WTC11 (cell line): ENCODE measurements at regions not wholly inside any gene's neighbourhood (a gene's known extent, or its start where the extent isn't known, plus 50 kb on each side); places are given as distances from the start of the nearest gene placed in this dataset.

Experiments used
- ATF2 ChIP-seq: sonication (generic); formaldehyde crosslinking; IDR thresholded peaks from 2 replicates; pipeline ENCODE4 v1.8.1; 2022; ENCODE audit warnings: low read depth, missing genetic modification reagents, borderline replicate concordance
- ATF3 ChIP-seq: sonication (generic); formaldehyde crosslinking; conservative IDR thresholded peaks from 2 replicates; pipeline ENCODE4 v1.8.1; 2022; ENCODE audit warnings: mild to moderate bottlenecking, missing genetic modification reagents
- ATF6 ChIP-seq: sonication (generic); formaldehyde crosslinking; IDR thresholded peaks from 2 replicates; pipeline ENCODE4 v1.8.1; 2023; ENCODE audit warnings: mild to moderate bottlenecking, missing genetic modification reagents
- CBFB ChIP-seq: sonication (generic); formaldehyde crosslinking; IDR thresholded peaks from 2 replicates; pipeline ENCODE4 v1.8.1; 2022; ENCODE audit warnings: mild to moderate bottlenecking, low read depth, missing genetic modification reagents
- CDX4 ChIP-seq: fragments of 250-450 bp; sonication (Bioruptor Pico); IDR thresholded peaks from 2 replicates; pipeline ENCODE4 v1.9.0; 2021; ENCODE audit warnings: moderate library complexity, mild to moderate bottlenecking, inconsistent platforms, borderline replicate concordance
- E2F1 ChIP-seq: sonication (generic); formaldehyde crosslinking; IDR thresholded peaks from 2 replicates; pipeline ENCODE4 v1.8.0; 2022; ENCODE audit warnings: mild to moderate bottlenecking, missing genetic modification reagents
- EMX1 ChIP-seq: fragments of 250-450 bp; sonication (Bioruptor Pico); IDR thresholded peaks from 2 replicates; pipeline ENCODE4 v1.8.0; 2021; ENCODE audit warnings: mild to moderate bottlenecking
- FOXJ3 ChIP-seq: sonication (generic); formaldehyde crosslinking; IDR thresholded peaks from 2 replicates; pipeline ENCODE4 v1.9.0; 2021; ENCODE audit warnings: missing genetic modification reagents, mild to moderate bottlenecking, borderline replicate concordance
- FOXK1 ChIP-seq: sonication (generic); formaldehyde crosslinking; IDR thresholded peaks from 2 replicates; pipeline ENCODE4 v1.8.0; 2022; ENCODE audit warnings: mild to moderate bottlenecking, moderate library complexity, missing genetic modification reagents
- FOXP1 ChIP-seq: sonication (generic); formaldehyde crosslinking; IDR thresholded peaks from 2 replicates; pipeline ENCODE4 v1.8.0; 2022; ENCODE audit warnings: missing genetic modification reagents, mild to moderate bottlenecking, moderate library complexity, borderline replicate concordance
- HMGA2 ChIP-seq: fragments of 250-450 bp; sonication (Bioruptor Pico); IDR thresholded peaks from 2 replicates; pipeline ENCODE4 v1.4.0; 2021; ENCODE audit warnings: mild to moderate bottlenecking, moderate library complexity
- HMGXB4 ChIP-seq: sonication (generic); formaldehyde crosslinking; IDR thresholded peaks from 2 replicates; pipeline ENCODE4 v1.8.1; 2023; ENCODE audit warnings: mild to moderate bottlenecking, moderate library complexity, missing genetic modification reagents
- IRF2 ChIP-seq: sonication (generic); formaldehyde crosslinking; IDR thresholded peaks from 2 replicates; pipeline ENCODE4 v1.8.0; 2022; ENCODE audit warnings: low read depth, missing genetic modification reagents, borderline replicate concordance
- JUN ChIP-seq: sonication (generic); formaldehyde crosslinking; IDR thresholded peaks from 2 replicates; pipeline ENCODE4 v1.8.0; 2023; ENCODE audit warnings: mild to moderate bottlenecking, missing genetic modification reagents
- MLX ChIP-seq: sonication (generic); formaldehyde crosslinking; IDR thresholded peaks from 2 replicates; pipeline ENCODE4 v1.8.1; 2023; ENCODE audit warnings: mild to moderate bottlenecking, missing genetic modification reagents, moderate library complexity
- MYBL2 ChIP-seq: sonication (generic); formaldehyde crosslinking; IDR thresholded peaks from 2 replicates; pipeline ENCODE4 v1.8.1; 2023; ENCODE audit warnings: mild to moderate bottlenecking, moderate library complexity, missing genetic modification reagents
- NFATC4 ChIP-seq: fragments of 250-450 bp; sonication (Bioruptor Pico); IDR thresholded peaks from 2 replicates; pipeline ENCODE4 v1.9.0; 2021; ENCODE audit warnings: mild to moderate bottlenecking
- NFE2L1 ChIP-seq: sonication (generic); formaldehyde crosslinking; IDR thresholded peaks from 2 replicates; pipeline ENCODE4 v1.8.1; 2023; ENCODE audit warnings: missing genetic modification reagents
- PRRX2 ChIP-seq: fragments of 250-450 bp; sonication (Bioruptor Pico); IDR thresholded peaks from 2 replicates; pipeline ENCODE4 v1.8.0; 2021; ENCODE audit warnings: mild to moderate bottlenecking
- SMAD3 ChIP-seq: sonication (generic); formaldehyde crosslinking; IDR thresholded peaks from 2 replicates; pipeline ENCODE4 v1.8.0; 2022; ENCODE audit warnings: missing genetic modification reagents, mild to moderate bottlenecking, borderline replicate concordance
- SOX15 ChIP-seq: fragments of 250-450 bp; sonication (Bioruptor Pico); IDR thresholded peaks from 2 replicates; pipeline ENCODE4 v1.9.0; 2021; ENCODE audit warnings: mild to moderate bottlenecking
- SP1 ChIP-seq: sonication (generic); formaldehyde crosslinking; conservative IDR thresholded peaks from 2 replicates; pipeline ENCODE4 v1.8.1; 2022; ENCODE audit warnings: missing genetic modification reagents
- TEAD4 ChIP-seq: sonication (generic); formaldehyde crosslinking; IDR thresholded peaks from 2 replicates; pipeline ENCODE4 v1.8.0; 2022; ENCODE audit warnings: mild to moderate bottlenecking, missing genetic modification reagents
- TP53 ChIP-seq: sonication (generic); formaldehyde crosslinking; IDR thresholded peaks from 2 replicates; pipeline ENCODE4 v1.8.1; 2023; ENCODE audit warnings: mild to moderate bottlenecking, missing genetic modification reagents
- ZNF121 ChIP-seq: sonication (generic); formaldehyde crosslinking; IDR thresholded peaks from 2 replicates; pipeline ENCODE4 v1.8.0; 2023; ENCODE audit warnings: missing genetic modification reagents
- ZNF138 ChIP-seq: sonication (generic); formaldehyde crosslinking; conservative IDR thresholded peaks from 2 replicates; pipeline ENCODE4 v1.8.1; 2022; ENCODE audit warnings: mild to moderate bottlenecking, moderate library complexity, missing genetic modification reagents
- ZNF219 ChIP-seq: sonication (generic); formaldehyde crosslinking; IDR thresholded peaks from 2 replicates; pipeline ENCODE4 v1.8.0; 2023; ENCODE audit warnings: missing genetic modification reagents, mild to moderate bottlenecking, borderline replicate concordance
- ZNF532 ChIP-seq: fragments of 250-450 bp; sonication (Bioruptor Pico); IDR thresholded peaks from 2 replicates; pipeline ENCODE4 v1.9.0; 2021; ENCODE audit warnings: mild to moderate bottlenecking, borderline replicate concordance

- no peak for TF ChIP-seq ATF6 (CRISPR knock-in tag)
- TF ChIP-seq JUN = no peak
- no peak for TF ChIP-seq HMGA2 (CRISPR knock-in tag)
- no peak for TF ChIP-seq TP53 (CRISPR knock-in tag)
- no peak for TF ChIP-seq ZNF121 (CRISPR knock-in tag)
- no peak for TF ChIP-seq FOXJ3 (CRISPR knock-in tag)
- no peak for TF ChIP-seq MYBL2 (CRISPR knock-in tag)
- no peak for TF ChIP-seq E2F1
- peak; percentile 47; the same call in 1 of the 2 replicates for TF ChIP-seq HMGXB4 (CRISPR knock-in tag)
- no peak for TF ChIP-seq ZNF138 (CRISPR knock-in tag)
- no peak for TF ChIP-seq CDX4 (CRISPR knock-in tag)
- TF ChIP-seq NFE2L1 (CRISPR knock-in tag) = no peak
- no peak for TF ChIP-seq FOXP1 (CRISPR knock-in tag)
- no peak for TF ChIP-seq ZNF219
- TF ChIP-seq SMAD3 (CRISPR knock-in tag) = 0 out of 2 replicates have a peak, but pooled peaks have one; percentile 73
- TF ChIP-seq SP1 (CRISPR knock-in tag) = peak; percentile 97
- TF ChIP-seq PRRX2 (CRISPR knock-in tag) = no peak
- no peak for TF ChIP-seq ZNF532 (CRISPR knock-in tag)
- TF ChIP-seq ATF3 (CRISPR knock-in tag) = no peak
- TF ChIP-seq EMX1 (CRISPR knock-in tag) = no peak
- TF ChIP-seq IRF2 = no peak
- no peak for TF ChIP-seq SOX15
- no peak for TF ChIP-seq NFATC4 (CRISPR knock-in tag)
- no peak for TF ChIP-seq MLX (CRISPR knock-in tag)
- no peak for TF ChIP-seq TEAD4 (CRISPR knock-in tag)
- no peak for TF ChIP-seq ATF2 (CRISPR knock-in tag)
- TF ChIP-seq FOXK1 (CRISPR knock-in tag) = no peak
- TF ChIP-seq CBFB = 0 out of 2 replicates have a peak, but pooled peaks have one; percentile 75
Measured at GRCh38 chr2:41840702-41841551, 206.9 kb upstream of the PKDCC start (continued).
